ENCODE measurements at regions not wholly inside any gene's neighbourhood (a gene's known extent, or its start where the extent isn't known, plus 50 kb on each side); places are given as distances from the start of the nearest gene placed in this dataset.

DNA sequence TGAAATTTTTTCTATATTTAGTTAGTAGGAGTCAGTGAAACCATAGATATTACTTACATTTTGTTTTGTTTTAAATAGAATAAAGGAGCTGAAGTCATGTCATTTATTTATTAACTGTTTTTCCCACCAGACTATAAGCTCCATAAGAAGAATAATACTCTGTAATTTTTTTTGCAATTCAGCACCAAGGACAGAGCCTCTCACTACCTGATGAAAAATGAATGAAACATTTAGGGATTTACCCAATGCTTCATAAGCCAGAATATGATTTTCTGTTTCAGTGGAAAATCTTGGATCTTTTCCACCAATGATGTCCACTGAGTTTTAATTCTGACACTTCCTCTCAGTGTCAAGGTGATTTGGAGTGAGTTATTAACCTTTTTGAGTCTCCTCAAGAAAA, 624.9 kb upstream of the GRAMD2B start:
- no peak for DNase-seq (ENCODE audit: low read depth, low spot score)
- TF ChIP-seq, protein P1, sequence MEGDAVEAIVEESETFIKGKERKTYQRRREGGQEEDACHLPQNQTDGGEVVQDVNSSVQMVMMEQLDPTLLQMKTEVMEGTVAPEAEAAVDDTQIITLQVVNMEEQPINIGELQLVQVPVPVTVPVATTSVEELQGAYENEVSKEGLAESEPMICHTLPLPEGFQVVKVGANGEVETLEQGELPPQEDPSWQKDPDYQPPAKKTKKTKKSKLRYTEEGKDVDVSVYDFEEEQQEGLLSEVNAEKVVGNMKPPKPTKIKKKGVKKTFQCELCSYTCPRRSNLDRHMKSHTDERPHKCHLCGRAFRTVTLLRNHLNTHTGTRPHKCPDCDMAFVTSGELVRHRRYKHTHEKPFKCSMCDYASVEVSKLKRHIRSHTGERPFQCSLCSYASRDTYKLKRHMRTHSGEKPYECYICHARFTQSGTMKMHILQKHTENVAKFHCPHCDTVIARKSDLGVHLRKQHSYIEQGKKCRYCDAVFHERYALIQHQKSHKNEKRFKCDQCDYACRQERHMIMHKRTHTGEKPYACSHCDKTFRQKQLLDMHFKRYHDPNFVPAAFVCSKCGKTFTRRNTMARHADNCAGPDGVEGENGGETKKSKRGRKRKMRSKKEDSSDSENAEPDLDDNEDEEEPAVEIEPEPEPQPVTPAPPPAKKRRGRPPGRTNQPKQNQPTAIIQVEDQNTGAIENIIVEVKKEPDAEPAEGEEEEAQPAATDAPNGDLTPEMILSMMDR (IDR thresholded peaks at IDR 0.05; ENCODE audit: insufficient read depth, low read length, missing control alignments): no peak
- POLR2A ChIA-PET: no interaction called here
- H3K4me3 ChIP-seq (ENCODE audit: low read depth, low read length): no peak overlapping the region
- CTCF ChIA-PET: no interaction called here

DNA sequence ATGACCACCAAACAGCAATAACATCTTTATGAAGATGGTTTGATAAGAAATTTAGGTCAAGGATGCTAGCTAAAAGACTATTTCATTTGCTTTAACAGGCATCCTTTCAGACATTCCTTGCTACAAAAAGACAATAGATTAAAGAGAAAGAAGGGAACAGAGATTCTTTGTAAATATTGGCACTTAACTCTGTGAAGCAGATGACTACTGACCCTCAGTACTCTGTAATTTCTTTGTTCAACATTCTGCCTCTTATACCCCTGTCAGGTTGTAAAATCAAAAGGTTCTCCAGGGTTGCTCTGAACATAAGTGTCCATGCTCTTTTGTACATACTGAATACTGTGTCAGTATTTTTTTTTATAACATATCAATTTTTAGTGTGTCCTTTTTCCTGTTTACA, 610.6 kb upstream of the GRAMD2B start:
- H3K4me3 ChIP-seq (ENCODE audit: low read depth, low read length): no peak overlapping the region
- CTCF ChIA-PET: no interaction called here
- no peak for DNase-seq (ENCODE audit: low read depth, low spot score)
- POLR2A ChIA-PET: no interaction called here
- TF ChIP-seq, protein P1 (IDR thresholded peaks at IDR 0.05; ENCODE audit: insufficient read depth, low read length, missing control alignments): no peak

DNA sequence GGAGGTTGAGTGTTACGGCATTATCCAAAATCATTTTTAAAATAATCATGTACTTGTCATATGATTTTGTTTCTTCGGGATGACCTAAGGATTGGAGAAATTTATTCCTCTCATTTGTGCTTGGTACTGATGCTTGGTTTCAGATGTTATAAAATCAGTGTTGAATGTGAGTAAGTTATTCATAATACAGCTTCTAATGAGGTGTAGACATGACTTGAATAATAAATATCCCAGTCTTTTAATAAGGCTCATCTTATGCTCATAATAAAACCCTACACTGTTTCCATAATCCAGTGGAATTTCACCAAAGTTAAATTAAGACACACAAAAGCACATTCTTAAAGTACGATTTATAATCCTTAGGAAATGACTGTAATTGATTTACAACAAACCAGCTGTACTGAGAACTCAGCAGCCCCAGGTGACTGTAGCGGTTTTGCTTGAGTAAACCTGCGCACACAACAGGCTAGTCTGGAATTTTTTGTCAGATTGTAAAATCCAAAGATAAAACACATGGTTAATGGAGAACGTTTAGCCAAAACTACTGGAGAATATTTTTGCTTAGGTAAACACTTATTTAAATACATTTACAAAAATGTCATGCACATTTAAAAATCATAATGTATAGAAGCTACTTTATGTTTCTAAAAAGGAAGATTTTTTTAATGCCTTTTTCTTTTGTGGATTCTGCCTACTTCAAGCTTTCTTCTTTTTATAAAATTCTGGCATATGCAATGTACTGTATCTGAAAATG, 609.8 kb upstream of the GRAMD2B start:
- no peak for DNase-seq (ENCODE audit: low read depth, low spot score)
- CTCF ChIA-PET: no interaction called here
- TF ChIP-seq, protein P1 (IDR thresholded peaks at IDR 0.05; ENCODE audit: insufficient read depth, low read length, missing control alignments): no peak
- no peak overlapping the region for H3K4me3 ChIP-seq (ENCODE audit: low read depth, low read length)
- POLR2A ChIA-PET: no interaction called here

DNA sequence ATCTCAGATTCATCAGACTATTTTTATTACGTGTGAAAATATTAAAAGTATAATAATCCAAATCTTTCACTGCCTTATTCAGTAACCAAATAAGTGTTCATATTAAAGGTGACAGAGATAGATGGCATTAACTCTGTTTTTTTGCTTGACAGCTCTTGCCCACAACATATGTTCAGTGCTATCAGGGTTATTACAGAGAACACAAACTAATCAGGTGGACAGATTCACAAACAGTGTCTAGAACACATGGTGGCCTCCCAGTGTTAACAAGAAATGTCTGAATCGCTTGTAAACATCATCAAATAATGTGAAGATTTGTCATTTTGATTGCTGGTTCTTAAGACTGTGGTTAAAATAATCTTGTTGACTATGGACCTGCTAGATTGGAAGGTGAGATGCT, 609.1 kb upstream of the GRAMD2B start:
- POLR2A ChIA-PET: no interaction called here
- CTCF ChIA-PET: no interaction called here
- DNase-seq (ENCODE audit: low read depth, low spot score): no peak
- TF ChIP-seq, protein P1 (IDR thresholded peaks at IDR 0.05; ENCODE audit: insufficient read depth, low read length, missing control alignments): no peak
- H3K4me3 ChIP-seq (ENCODE audit: low read depth, low read length): no peak overlapping the region

DNA sequence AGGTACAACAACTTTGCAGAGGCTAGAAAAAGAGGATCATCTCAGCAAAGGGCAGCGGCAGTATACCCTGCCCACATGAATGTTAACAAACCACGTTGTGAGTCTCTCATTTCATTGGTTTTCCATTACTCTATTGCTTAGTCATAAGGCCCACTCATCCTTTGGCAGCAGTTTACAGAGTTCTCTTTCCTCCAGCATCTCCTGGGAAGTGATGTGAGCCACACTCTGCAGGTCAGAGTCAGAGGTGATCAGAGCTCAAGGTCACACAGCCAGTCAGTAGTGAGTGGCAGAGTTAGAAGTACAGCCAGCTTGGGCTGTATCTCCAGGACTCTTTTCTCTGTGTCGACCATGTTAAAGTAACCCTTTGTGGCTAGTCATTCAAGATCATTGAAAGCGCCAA, 599.6 kb upstream of the GRAMD2B start:
- no peak overlapping the region for H3K4me3 ChIP-seq (ENCODE audit: low read depth, low read length)
- POLR2A ChIA-PET: no interaction called here
- no peak for DNase-seq (ENCODE audit: low read depth, low spot score)
- CTCF ChIA-PET: no interaction called here
- TF ChIP-seq, protein P1 (IDR thresholded peaks at IDR 0.05; ENCODE audit: insufficient read depth, low read length, missing control alignments): no peak

DNA sequence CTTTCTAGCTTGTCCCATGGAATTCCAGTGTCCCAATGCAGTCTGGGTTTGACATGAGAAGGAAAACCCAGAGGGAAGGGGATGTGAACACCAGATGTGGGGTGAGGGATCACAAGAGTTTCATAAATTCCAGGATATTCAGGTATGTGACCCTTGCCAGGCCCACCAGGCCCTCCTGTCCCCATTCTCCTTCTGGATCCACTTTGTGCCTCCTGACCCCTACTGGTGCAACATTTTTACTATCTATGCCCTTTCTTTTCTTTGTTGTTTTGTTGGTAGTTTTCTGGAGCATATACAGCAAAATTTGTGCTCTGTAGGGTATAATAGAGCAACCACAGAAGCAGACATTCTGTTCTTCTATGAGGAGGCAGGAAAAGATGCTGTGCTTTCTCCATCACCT, 597.0 kb upstream of the GRAMD2B start:
- POLR2A ChIA-PET: no interaction called here
- TF ChIP-seq, protein P1 (IDR thresholded peaks at IDR 0.05; ENCODE audit: insufficient read depth, low read length, missing control alignments): no peak
- CTCF ChIA-PET: no interaction called here

More for the DNA sequence above, 597.0 kb upstream of the GRAMD2B start:
- no peak for DNase-seq (ENCODE audit: low read depth, low spot score)
- H3K4me3 ChIP-seq (ENCODE audit: low read depth, low read length): no peak overlapping the region
